NOMO-1 treated with DMSO at 0.1 percent for 48 hours (cell line): ENCODE measurements at regions not wholly inside any gene's neighbourhood (a gene's known extent, or its start where the extent isn't known, plus 50 kb on each side); places are given as distances from the start of the nearest gene placed in this dataset.
"Not testable (repeated sequence)": the region's sequence is repeated elsewhere in the genome, so short reads cannot be mapped to it uniquely, and the experiment has no call there.

Experiments
- DNase-seq: peaks from one replicate; lab custom pipeline; 2025; ENCODE audit not compliant: unreplicated experiment; lab: John Stamatoyannopoulos, UW

GRCh38 chr6:82573254-82573972, 209.8 kb downstream of the TPBG start:
- no peak for DNase-seq

- no peak for DNase-seq
These were observed 212.7 kb downstream of the TPBG start for GRCh38 chr6:82576284-82576683.

GRCh38 chr6:82584194-82584695, 220.6 kb downstream of the TPBG start:
- no peak for DNase-seq

- no peak for DNase-seq
These were observed 221.2 kb downstream of the TPBG start for GRCh38 chr6:82584856-82585255.

- no peak for DNase-seq
These were observed 224.4 kb downstream of the TPBG start for GRCh38 chr6:82588020-82588419.

- DNase-seq: no peak
These were observed 225.3 kb downstream of the TPBG start for GRCh38 chr6:82588859-82589412.

- peak; percentile 6 for DNase-seq
These were observed 226.0 kb downstream of the TPBG start for GRCh38 chr6:82589509-82590206.

GRCh38 chr6:82597201-82597600, 233.6 kb downstream of the TPBG start:
- no peak for DNase-seq

GRCh38 chr6:82602776-82603175, 239.2 kb downstream of the TPBG start:
- DNase-seq: no peak

GRCh38 chr6:82603871-82604270, 240.3 kb downstream of the TPBG start:
- no peak for DNase-seq

- no peak for DNase-seq
These were observed 244.5 kb downstream of the TPBG start for GRCh38 chr6:82607998-82608725.

GRCh38 chr6:82608781-82609180, 245.2 kb downstream of the TPBG start:
- no peak for DNase-seq

GRCh38 chr6:82611751-82612150, 248.1 kb downstream of the TPBG start:
- DNase-seq: no peak

GRCh38 chr6:82612475-82613039, 248.9 kb downstream of the TPBG start:
- no peak for DNase-seq

GRCh38 chr6:82614518-82614917, 250.9 kb downstream of the TPBG start:
- DNase-seq: no peak

GRCh38 chr6:82616386-82617028, 252.9 kb downstream of the TPBG start:
- no peak for DNase-seq

GRCh38 chr6:82617648-82618047, 254.0 kb downstream of the TPBG start:
- no peak for DNase-seq

GRCh38 chr6:82619573-82619972, 256.0 kb downstream of the TPBG start:
- no peak for DNase-seq

GRCh38 chr6:82622461-82622860, 258.8 kb downstream of the TPBG start:
- DNase-seq: no peak

- DNase-seq: no peak
These were observed 260.6 kb downstream of the TPBG start for GRCh38 chr6:82624251-82624650.

- not testable (repeated sequence) for DNase-seq
These were observed 263.3 kb downstream of the TPBG start for GRCh38 chr6:82626946-82627345.
